ENCODE measurements at regions not wholly inside any gene's neighbourhood (a gene's known extent, or its start where the extent isn't known, plus 50 kb on each side); places are given as distances from the start of the nearest gene placed in this dataset.

DNA sequence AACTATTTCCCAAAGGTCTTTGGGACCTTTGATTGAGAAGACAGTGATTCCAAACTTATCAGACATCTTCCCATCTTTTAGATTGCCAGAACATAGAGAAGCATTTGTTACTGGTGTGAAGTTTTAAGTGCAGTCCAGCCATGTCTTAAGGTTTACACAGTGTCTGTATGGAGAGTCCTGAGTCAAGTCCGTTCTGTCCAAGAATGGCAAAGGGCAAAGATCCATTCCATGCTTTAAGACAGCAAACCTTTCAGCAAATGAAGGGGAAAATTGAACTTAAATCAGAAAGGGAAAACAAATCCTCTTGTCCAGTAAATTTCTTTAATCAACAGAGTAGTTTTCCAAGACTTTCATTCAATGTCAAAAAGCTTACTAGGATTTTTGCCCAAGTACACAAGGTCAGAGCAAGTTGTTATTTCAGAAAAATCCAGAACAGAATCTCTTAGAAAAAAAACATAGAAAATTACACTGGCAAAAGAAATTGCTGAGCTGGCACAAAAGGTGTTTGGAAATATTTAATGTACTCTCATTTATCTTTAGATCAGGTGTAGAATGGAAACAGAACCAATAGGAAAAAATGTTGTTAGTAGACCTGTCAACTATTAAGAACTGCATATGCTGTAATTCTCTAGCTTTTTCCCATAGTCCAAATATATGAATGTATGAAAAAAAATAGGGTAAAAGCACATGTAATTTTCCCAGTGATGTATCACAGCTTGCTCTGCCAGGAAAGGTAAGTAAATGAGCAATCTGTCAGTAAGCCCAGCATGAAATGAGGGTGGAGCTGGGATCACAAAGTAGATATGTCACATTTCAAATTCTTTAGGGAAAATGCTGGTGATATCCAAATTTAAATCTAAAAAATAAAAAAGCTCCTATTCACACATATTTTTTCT, 1099.9 kb downstream of the TUSC7 start:
- ChIA-PET CTCF (no interaction called here), POLR2A (no interaction called here)
- H3K27me3 Mint-ChIP-seq, result no peaks in the 10 kb centered on the region
- H3K27ac Mint-ChIP-seq, result no peak overlapping the region
- no peak overlapping the region for H3K4me3 Mint-ChIP-seq
- H3K4me1 Mint-ChIP-seq (ENCODE audit: low read depth), result no peaks in the 10 kb centered on the region
- H3K9me3 Mint-ChIP-seq, result peaks cover 6% of the 10 kb centered on the region
- DNase-seq, result no peak
- H3K36me3 Mint-ChIP-seq, result no peaks in the 10 kb centered on the region
- intact Hi-C loops (cut with micrococcal nuclease), result no loop called here

- intact Hi-C loops (cut with micrococcal nuclease), result no loop called here
Measured at GRCh38 chr3:117811786-117812185, 1102.2 kb downstream of the TUSC7 start.

GRCh38 chr3:117814975-117815374, 1105.4 kb downstream of the TUSC7 start:
- DNase-seq, result no peak
- Mint-ChIP-seq H3K4me3 (no peak overlapping the region), H3K9me3 (peaks cover 6% of the 10 kb centered on the region), H3K27ac (no peak overlapping the region), H3K36me3 (no peaks in the 10 kb centered on the region), H3K4me1 (ENCODE audit: low read depth) (no peaks in the 10 kb centered on the region), H3K27me3 (no peaks in the 10 kb centered on the region)
- POLR2A ChIA-PET, result no interaction called here
- intact Hi-C loops (cut with micrococcal nuclease), result no loop called here
- CTCF ChIA-PET, result no interaction called here

More at GRCh38 chr3:117811786-117812185, 1102.2 kb downstream of the TUSC7 start:
- H3K9me3 Mint-ChIP-seq, result peaks cover 6% of the 10 kb centered on the region
- no peaks in the 10 kb centered on the region for H3K4me1 Mint-ChIP-seq (ENCODE audit: low read depth)
- no peak overlapping the region for H3K4me3 Mint-ChIP-seq
- no peaks in the 10 kb centered on the region for H3K27me3 Mint-ChIP-seq
- DNase-seq, result no peak
- POLR2A ChIA-PET, result no interaction called here
- no peak overlapping the region for H3K27ac Mint-ChIP-seq
- CTCF ChIA-PET, result no interaction called here
- H3K36me3 Mint-ChIP-seq, result no peaks in the 10 kb centered on the region

DNA sequence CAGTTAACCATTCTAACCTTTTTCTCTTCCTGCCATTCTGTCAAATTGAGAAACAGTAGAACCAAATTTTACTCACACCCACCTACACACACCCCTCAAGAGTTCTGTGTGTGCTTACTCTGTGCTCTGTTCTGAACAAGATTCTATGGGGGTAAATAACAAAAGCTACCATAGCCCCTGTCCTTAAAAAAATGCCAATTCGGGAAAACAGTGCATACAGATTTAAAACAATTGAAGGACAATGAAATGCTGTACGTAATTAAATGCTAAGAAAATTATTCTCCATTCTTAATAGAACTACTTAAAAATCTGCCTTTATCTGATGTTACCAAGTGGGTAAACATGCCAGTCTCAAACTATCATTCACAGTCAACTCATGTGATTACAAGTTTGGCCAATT, 1107.5 kb downstream of the TUSC7 start:
- H3K36me3 Mint-ChIP-seq, result no peaks in the 10 kb centered on the region
- intact Hi-C loops (cut with micrococcal nuclease), result no loop called here

DNA sequence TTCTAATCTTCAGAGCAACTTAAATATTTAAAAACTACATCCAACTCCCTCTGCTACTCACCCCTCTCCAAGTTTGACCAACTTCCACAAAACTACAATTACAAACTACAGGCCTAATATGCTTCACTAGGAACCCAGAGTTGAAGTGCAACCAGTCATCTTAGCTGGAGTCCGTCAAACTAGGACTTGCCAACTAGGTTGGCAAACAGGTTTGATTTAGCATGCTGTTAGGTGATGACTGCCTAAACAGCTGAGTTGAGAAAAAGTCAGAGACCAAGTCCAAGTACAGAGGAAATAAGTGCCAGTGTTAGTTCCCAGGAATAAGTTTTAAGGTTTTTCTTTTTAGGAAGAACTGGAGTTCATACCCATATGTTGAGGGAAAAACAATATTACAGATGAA, 1109.0 kb downstream of the TUSC7 start:
- no peak overlapping the region for H3K27ac Mint-ChIP-seq
- POLR2A ChIA-PET, result no interaction called here
- no peaks in the 10 kb centered on the region for H3K9me3 Mint-ChIP-seq
- DNase-seq, result no peak
- H3K4me1 Mint-ChIP-seq (ENCODE audit: low read depth), result no peaks in the 10 kb centered on the region
- CTCF ChIA-PET, result no interaction called here
- no peaks in the 10 kb centered on the region for H3K36me3 Mint-ChIP-seq
- H3K27me3 Mint-ChIP-seq, result no peaks in the 10 kb centered on the region
- no peak overlapping the region for H3K4me3 Mint-ChIP-seq
- intact Hi-C loops (cut with micrococcal nuclease), result no loop called here

More for the DNA sequence above, 1107.5 kb downstream of the TUSC7 start:
- Mint-ChIP-seq H3K4me1 (ENCODE audit: low read depth) (no peaks in the 10 kb centered on the region), H3K9me3 (no peaks in the 10 kb centered on the region), H3K4me3 (no peak overlapping the region), H3K27me3 (no peaks in the 10 kb centered on the region), H3K27ac (no peak overlapping the region)
- no peak for DNase-seq
- ChIA-PET POLR2A (no interaction called here), CTCF (no interaction called here)

DNA sequence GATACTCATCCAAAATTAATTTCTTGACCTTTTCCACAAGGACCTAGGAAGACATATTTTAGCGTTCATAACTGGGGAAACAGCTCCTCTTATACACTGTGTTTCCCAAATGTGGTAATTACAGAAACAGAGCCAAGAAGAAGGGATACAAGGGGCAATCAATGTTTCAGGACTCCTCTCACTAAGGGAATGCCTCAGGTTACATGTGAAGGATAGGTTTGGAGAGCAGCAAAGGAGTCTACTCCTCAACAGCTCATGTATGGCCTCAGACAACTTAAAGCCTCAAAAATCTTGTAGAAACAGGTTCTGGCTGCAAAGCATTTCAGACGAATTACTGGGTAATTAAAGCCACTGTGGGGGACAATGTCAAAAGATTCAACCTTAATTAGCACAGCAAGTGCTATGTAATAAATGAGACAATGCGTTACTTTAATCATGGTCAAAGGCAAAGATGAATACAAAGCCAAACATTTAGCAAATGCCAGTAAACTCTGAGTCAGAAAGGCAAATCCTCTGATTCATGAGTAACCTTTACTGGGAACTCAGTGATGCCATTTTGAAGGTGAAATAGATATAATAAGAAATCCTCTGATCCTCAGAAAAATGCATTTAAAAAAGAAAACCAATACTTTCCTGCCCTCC, 1111.2 kb downstream of the TUSC7 start:
- CTCF ChIA-PET, result no interaction called here
- no peak for DNase-seq
- H3K9me3 Mint-ChIP-seq, result no peaks in the 10 kb centered on the region
- H3K36me3 Mint-ChIP-seq, result no peaks in the 10 kb centered on the region
- no peak overlapping the region for H3K4me3 Mint-ChIP-seq
- no peak overlapping the region for H3K27ac Mint-ChIP-seq
- intact Hi-C loops (cut with micrococcal nuclease), result no loop called here
- H3K27me3 Mint-ChIP-seq, result no peaks in the 10 kb centered on the region
- POLR2A ChIA-PET, result no interaction called here
- H3K4me1 Mint-ChIP-seq (ENCODE audit: low read depth), result no peaks in the 10 kb centered on the region

GRCh38 chr3:117822416-117822815, 1112.8 kb downstream of the TUSC7 start:
- no peaks in the 10 kb centered on the region for H3K9me3 Mint-ChIP-seq
- ChIA-PET CTCF (no interaction called here), POLR2A (no interaction called here)
- intact Hi-C loops (cut with micrococcal nuclease), result no loop called here
- no peak overlapping the region for H3K27ac Mint-ChIP-seq
- no peaks in the 10 kb centered on the region for H3K4me1 Mint-ChIP-seq (ENCODE audit: low read depth)
- H3K4me3 Mint-ChIP-seq, result no peak overlapping the region
- H3K27me3 Mint-ChIP-seq, result no peaks in the 10 kb centered on the region
- no peak for DNase-seq
- no peaks in the 10 kb centered on the region for H3K36me3 Mint-ChIP-seq

DNA sequence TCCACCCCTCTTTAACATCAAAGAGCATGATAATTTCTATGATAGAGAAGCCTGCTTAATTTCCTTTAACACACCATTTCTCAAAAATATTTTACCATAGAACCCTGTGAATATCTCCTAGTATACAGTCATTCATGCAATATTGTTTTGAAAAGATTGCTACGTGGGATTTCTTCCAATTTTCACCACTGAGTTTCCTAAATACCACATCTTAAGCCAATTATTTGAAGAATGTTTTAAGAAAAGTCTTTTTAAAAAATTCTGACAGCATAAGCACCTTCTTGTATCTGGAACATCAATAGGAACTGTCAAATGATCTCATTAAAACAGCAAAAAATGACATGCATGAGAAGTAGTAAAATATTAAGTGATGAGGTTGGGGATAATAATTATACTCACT, 1126.7 kb downstream of the TUSC7 start:
- Mint-ChIP-seq H3K27me3 (no peaks in the 10 kb centered on the region), H3K27ac (no peak overlapping the region), H3K9me3 (peaks cover 4% of the 10 kb centered on the region), H3K4me3 (no peak overlapping the region), H3K4me1 (ENCODE audit: low read depth) (no peaks in the 10 kb centered on the region), H3K36me3 (no peaks in the 10 kb centered on the region)
- ChIA-PET CTCF (no interaction called here), POLR2A (no interaction called here)
- intact Hi-C loops (cut with micrococcal nuclease), result no loop called here
- DNase-seq, result no peak

GRCh38 chr3:117837391-117837790, 1127.8 kb downstream of the TUSC7 start:
- Mint-ChIP-seq H3K9me3 (peaks cover 4% of the 10 kb centered on the region), H3K27me3 (no peaks in the 10 kb centered on the region), H3K36me3 (no peaks in the 10 kb centered on the region), H3K4me1 (ENCODE audit: low read depth) (no peaks in the 10 kb centered on the region), H3K4me3 (no peak overlapping the region), H3K27ac (no peak overlapping the region)
- intact Hi-C loops (cut with micrococcal nuclease), result no loop called here
- DNase-seq, result no peak
- ChIA-PET CTCF (no interaction called here), POLR2A (no interaction called here)

- Mint-ChIP-seq H3K36me3 (no peaks in the 10 kb centered on the region), H3K27me3 (no peaks in the 10 kb centered on the region), H3K4me1 (ENCODE audit: low read depth) (no peaks in the 10 kb centered on the region), H3K4me3 (no peak overlapping the region), H3K9me3 (peaks cover 4% of the 10 kb centered on the region), H3K27ac (no peak overlapping the region)
- intact Hi-C loops (cut with micrococcal nuclease), result no loop called here
- no peak for DNase-seq
- ChIA-PET POLR2A (no interaction called here), CTCF (no interaction called here)
Measured at GRCh38 chr3:117842086-117842485, 1132.5 kb downstream of the TUSC7 start.

DNA sequence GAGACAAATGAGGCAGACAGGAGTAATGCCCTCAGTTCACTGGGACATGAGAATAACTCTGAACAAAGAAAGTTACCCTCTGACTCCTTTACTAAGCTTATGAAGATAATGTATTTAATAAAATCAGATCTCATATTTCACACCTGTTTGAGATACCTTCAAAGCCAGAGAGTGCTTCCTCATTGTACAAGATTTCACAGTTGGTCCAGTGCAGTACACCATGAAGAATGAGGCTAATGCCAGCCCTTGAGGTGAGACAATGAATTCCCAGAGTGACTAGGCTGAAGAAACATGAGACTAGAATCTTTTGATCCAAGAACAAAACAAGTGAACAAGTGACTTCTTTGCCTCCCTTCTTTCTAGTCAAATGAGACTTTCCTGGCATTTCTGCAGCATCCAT, 1133.8 kb downstream of the TUSC7 start:
- POLR2A ChIA-PET, result no interaction called here
- CTCF ChIA-PET, result no interaction called here
- Mint-ChIP-seq H3K36me3 (no peaks in the 10 kb centered on the region), H3K9me3 (no peaks in the 10 kb centered on the region), H3K27me3 (no peaks in the 10 kb centered on the region), H3K4me1 (ENCODE audit: low read depth) (no peaks in the 10 kb centered on the region), H3K4me3 (no peak overlapping the region), H3K27ac (no peak overlapping the region)
- intact Hi-C loops (cut with micrococcal nuclease), result no loop called here
- DNase-seq, result no peak

DNA sequence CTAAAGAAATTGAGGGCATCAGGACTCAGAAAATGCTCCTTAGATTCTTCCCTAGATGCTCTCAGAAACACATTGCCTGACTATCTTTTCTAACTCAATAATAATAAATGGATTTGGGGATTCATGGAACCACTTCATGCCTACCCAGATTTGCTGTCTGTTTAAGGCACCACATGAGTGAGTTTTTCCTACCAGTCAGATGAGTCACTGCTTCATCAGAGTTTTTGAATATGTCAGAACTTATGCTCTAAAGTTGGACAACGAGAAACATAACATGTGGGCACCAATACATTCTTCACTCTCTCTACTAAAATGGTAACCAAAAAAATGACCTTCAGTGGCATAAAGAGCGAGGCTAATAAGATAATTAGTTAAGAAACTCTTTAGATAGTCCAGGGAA, 1135.1 kb downstream of the TUSC7 start:
- H3K27me3 Mint-ChIP-seq, result no peaks in the 10 kb centered on the region
- H3K36me3 Mint-ChIP-seq, result no peaks in the 10 kb centered on the region
- H3K4me3 Mint-ChIP-seq, result no peak overlapping the region
- H3K9me3 Mint-ChIP-seq, result no peaks in the 10 kb centered on the region
- no peak for DNase-seq
- CTCF ChIA-PET, result interaction anchor here (0.7 kb wide), 1 partner anchor 20 kb away, joined by 3 read pairs; no protein-coding TSS in a partner anchor
- no peaks in the 10 kb centered on the region for H3K4me1 Mint-ChIP-seq (ENCODE audit: low read depth)
- POLR2A ChIA-PET, result interaction anchor here (0.6 kb wide), 1 partner anchor 12 kb away, joined by 3 read pairs; no protein-coding TSS in a partner anchor
- H3K27ac Mint-ChIP-seq, result no peak overlapping the region
- intact Hi-C loops (cut with micrococcal nuclease), result no loop called here

DNA sequence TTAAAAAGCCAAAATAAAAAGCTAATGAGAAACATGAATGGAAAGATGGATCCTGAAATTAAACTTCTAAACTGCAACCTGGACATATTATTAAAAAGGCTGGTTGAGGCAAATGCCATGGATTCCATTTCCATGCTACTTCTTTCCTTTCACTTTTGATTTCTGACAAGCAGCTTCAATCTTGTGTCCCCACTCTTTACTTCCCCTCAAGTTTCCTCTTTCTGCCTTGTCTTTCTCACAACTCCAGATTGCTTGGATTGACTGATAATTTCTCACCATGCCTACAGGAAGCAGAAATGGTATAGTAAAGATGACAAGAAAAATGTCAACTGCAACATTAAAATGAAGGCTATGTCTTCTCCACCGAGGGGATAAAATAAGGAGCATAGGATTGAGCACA, 1136.7 kb downstream of the TUSC7 start:
- intact Hi-C loops (cut with micrococcal nuclease), result no loop called here
- ChIA-PET CTCF (no interaction called here), POLR2A (no interaction called here)
- DNase-seq, result no peak
- no peak overlapping the region for H3K27ac Mint-ChIP-seq
- H3K36me3 Mint-ChIP-seq, result no peaks in the 10 kb centered on the region
- no peaks in the 10 kb centered on the region for H3K9me3 Mint-ChIP-seq
- H3K4me3 Mint-ChIP-seq, result no peak overlapping the region
- H3K27me3 Mint-ChIP-seq, result no peaks in the 10 kb centered on the region
- no peaks in the 10 kb centered on the region for H3K4me1 Mint-ChIP-seq (ENCODE audit: low read depth)
